Stimulated activated effector memory CD8-positive, alpha-beta T cell treated with anti-CD3 and anti-CD28 coated beads, Interleukin-12 subunit alpha, Interleukin-12 subunit beta, amount 100 ng/mL, for 72 hours (primary cell): ENCODE measurements at regions not wholly inside any gene's neighbourhood (a gene's known extent, or its start where the extent isn't known, plus 50 kb on each side); places are given as distances from the start of the nearest gene placed in this dataset.

Experiments used
- ATAC-seq: fragments of 150-1000 bp; cut with Tn5 transposase; 2 replicates; pipeline ENCODE4 v1.10.0; 2021
- DNase-seq, 2 donors: peaks; one replicate each; pipeline ENCODE4 v3.0.0; 2021 to 2022; ENCODE audit warnings: low spot score in 2 of 2
- H3K27ac Mint-ChIP-seq: one replicate; pipeline ENCODE4 v1.8.0; 2022; ENCODE audit warnings: mild to moderate bottlenecking, mixed read lengths
- H3K36me3 Mint-ChIP-seq: one replicate; pipeline ENCODE4 v1.8.0; 2022; ENCODE audit warnings: mild to moderate bottlenecking, mixed read lengths
- H3K4me1 Mint-ChIP-seq: one replicate; pipeline ENCODE4 v1.8.0; 2022; ENCODE audit warnings: mixed read lengths
- H3K4me3 Mint-ChIP-seq: one replicate; pipeline ENCODE4 v1.8.0; 2022; ENCODE audit warnings: mild to moderate bottlenecking, mixed read lengths
- H3K9me3 Mint-ChIP-seq: one replicate; pipeline ENCODE4 v1.8.0; 2022; ENCODE audit warnings: mixed read lengths

- Mint-ChIP-seq H3K9me3 (no peaks in the 10 kb centered on the region), H3K4me3 (no peak overlapping the region), H3K36me3 (peaks cover 4% of the 10 kb centered on the region), H3K27ac (no peak overlapping the region), H3K4me1 (peaks cover 4% of the 10 kb centered on the region)
- no peak for ATAC-seq
- no peak for DNase-seq
These were observed 233.0 kb downstream of the ERMARD start for GRCh38 chr6:169984181-169985120.

- no peak for DNase-seq
- ATAC-seq, result no peak
- peaks cover 4% of the 10 kb centered on the region for H3K36me3 Mint-ChIP-seq
- H3K4me3 Mint-ChIP-seq, result no peak overlapping the region
- H3K9me3 Mint-ChIP-seq, result no peaks in the 10 kb centered on the region
- H3K4me1 Mint-ChIP-seq, result no peaks in the 10 kb centered on the region
- no peak overlapping the region for H3K27ac Mint-ChIP-seq
These were observed 232.2 kb downstream of the ERMARD start for GRCh38 chr6:169983651-169984050.

- ATAC-seq (no peak), DNase-seq (no peak)
- peaks cover 4% of the 10 kb centered on the region for H3K36me3 Mint-ChIP-seq
- no peaks in the 10 kb centered on the region for H3K9me3 Mint-ChIP-seq
- H3K4me1 Mint-ChIP-seq, result no peaks in the 10 kb centered on the region
- H3K27ac Mint-ChIP-seq, result no peak overlapping the region
- H3K4me3 Mint-ChIP-seq, result no peak overlapping the region
These were observed 231.3 kb downstream of the ERMARD start for GRCh38 chr6:169982461-169983386.

GRCh38 chr6:169981969-169982368 lies 230.5 kb downstream of the ERMARD start:
- Mint-ChIP-seq H3K27ac (no peak overlapping the region), H3K36me3 (peaks cover 4% of the 10 kb centered on the region), H3K9me3 (no peaks in the 10 kb centered on the region), H3K4me3 (no peak overlapping the region), H3K4me1 (peaks cover under 1% of the 10 kb centered on the region)
- no peak for DNase-seq
- ATAC-seq, result no peak

GRCh38 chr6:169981568-169981967 lies 230.1 kb downstream of the ERMARD start:
- Mint-ChIP-seq H3K36me3 (peaks cover 4% of the 10 kb centered on the region), H3K4me3 (no peak overlapping the region), H3K4me1 (peaks cover 4% of the 10 kb centered on the region), H3K9me3 (no peaks in the 10 kb centered on the region), H3K27ac (no peak overlapping the region)
- DNase-seq (no peak), ATAC-seq (no peak)

- DNase-seq, result no peak
- Mint-ChIP-seq H3K4me1 (peaks cover 8% of the 10 kb centered on the region), H3K4me3 (no peak overlapping the region), H3K27ac (no peak overlapping the region), H3K9me3 (no peaks in the 10 kb centered on the region), H3K36me3 (peaks cover 4% of the 10 kb centered on the region)
- ATAC-seq, result no peak
These were observed 229.5 kb downstream of the ERMARD start for GRCh38 chr6:169980826-169981450.

- DNase-seq (no peak), ATAC-seq (no peak)
- no peaks in the 10 kb centered on the region for H3K9me3 Mint-ChIP-seq
- H3K4me3 Mint-ChIP-seq, result no peak overlapping the region
- peaks cover 10% of the 10 kb centered on the region for H3K4me1 Mint-ChIP-seq
- no peak overlapping the region for H3K27ac Mint-ChIP-seq
- no peaks in the 10 kb centered on the region for H3K36me3 Mint-ChIP-seq
These were observed 228.5 kb downstream of the ERMARD start for GRCh38 chr6:169979873-169980432.

GRCh38 chr6:169978615-169979161 lies 227.3 kb downstream of the ERMARD start:
- Mint-ChIP-seq H3K27ac (no peak overlapping the region), H3K4me1 (peaks cover 10% of the 10 kb centered on the region), H3K36me3 (no peaks in the 10 kb centered on the region), H3K9me3 (no peaks in the 10 kb centered on the region), H3K4me3 (no peak overlapping the region)
- ATAC-seq, result no peak
- no peak for DNase-seq

GRCh38 chr6:169977434-169978265 lies 226.2 kb downstream of the ERMARD start:
- Mint-ChIP-seq H3K36me3 (no peaks in the 10 kb centered on the region), H3K27ac (no peak overlapping the region), H3K9me3 (no peaks in the 10 kb centered on the region), H3K4me1 (peaks cover 10% of the 10 kb centered on the region), H3K4me3 (no peak overlapping the region)
- DNase-seq, result no peak
- ATAC-seq, result no peak

- no peaks in the 10 kb centered on the region for H3K36me3 Mint-ChIP-seq
- H3K4me1 Mint-ChIP-seq, result peaks cover 10% of the 10 kb centered on the region
- no peak overlapping the region for H3K27ac Mint-ChIP-seq
- ATAC-seq (peak; percentile 46), DNase-seq (no peak)
- H3K9me3 Mint-ChIP-seq, result no peaks in the 10 kb centered on the region
- no peak overlapping the region for H3K4me3 Mint-ChIP-seq
These were observed 225.1 kb downstream of the ERMARD start for GRCh38 chr6:169976301-169977081.

GRCh38 chr6:169975701-169976100 lies 224.3 kb downstream of the ERMARD start:
- Mint-ChIP-seq H3K4me3 (no peak overlapping the region), H3K36me3 (no peaks in the 10 kb centered on the region), H3K27ac (no peak overlapping the region), H3K9me3 (no peaks in the 10 kb centered on the region), H3K4me1 (peaks cover 10% of the 10 kb centered on the region)
- no peak for ATAC-seq
- no peak for DNase-seq

- Mint-ChIP-seq H3K4me3 (no peak overlapping the region), H3K36me3 (no peaks in the 10 kb centered on the region), H3K27ac (no peak overlapping the region), H3K9me3 (no peaks in the 10 kb centered on the region), H3K4me1 (peaks cover 10% of the 10 kb centered on the region)
- DNase-seq (no peak), ATAC-seq (no peak)
These were observed 223.9 kb downstream of the ERMARD start for GRCh38 chr6:169975286-169975685.

- Mint-ChIP-seq H3K4me3 (no peak overlapping the region), H3K36me3 (no peaks in the 10 kb centered on the region), H3K27ac (no peak overlapping the region), H3K4me1 (peaks cover 10% of the 10 kb centered on the region), H3K9me3 (no peaks in the 10 kb centered on the region)
- no peak for ATAC-seq
- no peak for DNase-seq
These were observed 223.2 kb downstream of the ERMARD start for GRCh38 chr6:169974663-169975062.
